PC-9 (cell line): ENCODE measurements at regions not wholly inside any gene's neighbourhood (a gene's known extent, or its start where the extent isn't known, plus 50 kb on each side); places are given as distances from the start of the nearest gene placed in this dataset.
"Not testable (repeated sequence)": the region's sequence is repeated elsewhere in the genome, so short reads cannot be mapped to it uniquely, and the experiment has no call there.

Experiments
- BruUV-seq: library from RNA; stranded (reverse); fragments of 400-500 nt; replicated peaks from 2 replicates; lab custom pipeline; 2021; lab: Mats Ljungman, UMichigan
- CTCF ChIA-PET: fragments of 300-600 bp; sonication (Branson Sonifier 250); formaldehyde crosslinking; loops from one replicate; lab custom pipeline; 2022; ENCODE audit warnings: antibody characterized with exemption; lab: Charles Lee
- POLR2A ChIA-PET: fragments of 300-600 bp; sonication (Branson Sonifier 250); formaldehyde crosslinking; loops from one replicate; lab custom pipeline; 2022; ENCODE audit warnings: antibody characterized with exemption; ENCODE audit not compliant: unreplicated experiment; lab: Charles Lee
- DNase-seq, 2 experiments: peaks; one replicate each; pipeline versions ENCODE4 v3.0.0 to v3.0.0-alpha.2; 2015 to 2022; ENCODE audit warnings: mixed read lengths in 1 of 2
- H2AFZ ChIP-seq: fragments of 200-600 bp; sonication (generic); 2 replicates; pipeline ENCODE4 v1.8.1; 2017; ENCODE audit warnings: antibody characterized with exemption
- H3F3A ChIP-seq: fragments of 200-600 bp; sonication (generic); 2 replicates; pipeline ENCODE4 v1.8.1; 2017; ENCODE audit warnings: antibody characterized with exemption, mild to moderate bottlenecking, low read depth; ENCODE audit not compliant: insufficient read depth
- H3K27ac ChIP-seq: fragments of 200-600 bp; sonication (generic); 2 replicates; pipeline ENCODE4 v1.6.1; 2016; ENCODE audit warnings: mixed run types
- H3K27me3 ChIP-seq: fragments of 200-600 bp; sonication (generic); 2 replicates; pipeline ENCODE4 v1.6.1; 2016; ENCODE audit warnings: low read depth, mixed run types; ENCODE audit not compliant: insufficient read depth
- H3K36me3 ChIP-seq: fragments of 200-600 bp; sonication (generic); 2 replicates; pipeline ENCODE4 v1.6.1; 2016; ENCODE audit warnings: low read depth, mixed run types
- H3K4me1 ChIP-seq: fragments of 200-600 bp; sonication (generic); replicated peaks from 2 replicates; pipeline ENCODE4 v1.6.1; 2016; ENCODE audit warnings: mixed run types; ENCODE audit not compliant: insufficient read depth
- H3K4me2 ChIP-seq: fragments of 200-600 bp; sonication (generic); 2 replicates; pipeline ENCODE4 v1.6.1; 2017; ENCODE audit warnings: mixed run types
- H3K4me3 ChIP-seq: fragments of 200-600 bp; sonication (generic); 2 replicates; pipeline ENCODE4 v1.6.1; 2016; ENCODE audit warnings: mixed run types
- H3K79me2 ChIP-seq: fragments of 200-600 bp; sonication (generic); 2 replicates; pipeline ENCODE4 v1.6.1; 2017; ENCODE audit warnings: low read depth, mixed run types
- H3K9me2 ChIP-seq: fragments of 200-600 bp; sonication (generic); 2 replicates; pipeline ENCODE4 v1.8.1; 2017; ENCODE audit warnings: mild to moderate bottlenecking; ENCODE audit not compliant: insufficient read depth
- H3K9me3 ChIP-seq: fragments of 200-600 bp; sonication (generic); 2 replicates; pipeline ENCODE4 v1.8.1; 2016; ENCODE audit warnings: low read depth; ENCODE audit not compliant: insufficient read depth
- H4K20me1 ChIP-seq: fragments of 200-600 bp; sonication (generic); 2 replicates; pipeline ENCODE4 v1.8.1; 2017; ENCODE audit not compliant: insufficient read depth
- CTCF ChIP-seq: fragments of 200-600 bp; sonication (generic); conservative IDR thresholded peaks from 2 replicates; pipeline ENCODE4 v1.6.1; 2017; ENCODE audit warnings: mixed run types, antibody characterized with exemption, mild to moderate bottlenecking, moderate library complexity
- EZH2 ChIP-seq: fragments of 200-600 bp; sonication (generic); IDR thresholded peaks from 2 replicates; pipeline ENCODE4 v1.8.0; 2017; ENCODE audit warnings: antibody characterized with exemption, low read depth
- intact Hi-C: fragments of 100-400 bp; cut with micrococcal nuclease; formaldehyde crosslinking; loops from one replicate; pipeline ENCODE4 v1.10.0; 2022; ENCODE audit not compliant: unreplicated experiment

DNA sequence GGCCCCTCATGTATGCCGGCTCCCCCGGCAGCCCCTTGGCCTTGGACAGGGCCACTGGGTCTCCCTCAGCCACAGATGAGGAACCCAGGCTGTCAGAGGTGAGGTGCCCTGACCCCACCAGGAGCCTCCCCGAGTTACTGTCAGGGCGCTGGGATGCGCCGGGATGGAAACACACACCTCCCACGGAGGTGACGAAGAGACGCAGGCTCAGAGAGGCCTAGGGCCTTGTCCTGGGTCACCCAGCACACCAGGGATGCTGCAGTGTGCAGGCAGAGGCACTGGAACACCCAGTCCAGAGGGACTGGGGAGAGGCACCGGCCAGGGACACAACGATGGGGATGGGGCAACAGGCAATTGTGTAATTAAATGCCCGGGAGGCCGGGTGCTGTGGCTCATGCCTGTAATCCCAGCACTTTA, 81.2 kb upstream of the PRR5 start:
- Histone ChIP-seq H4K20me1 (0 out of 2 replicates have a peak, but pooled peaks cover 3% of the 10 kb centered on the region), H2AFZ (no peak overlapping the region), H3K4me3 (no peak overlapping the region), H3K9me2 (no peaks in the 10 kb centered on the region), H3K27me3 (no peaks in the 10 kb centered on the region), H3K9me3 (no peaks in the 10 kb centered on the region; the same call in 1 of the 2 replicates), H3K36me3 (no peaks in the 10 kb centered on the region), H3K4me2 (no peak overlapping the region), H3K27ac (no peak overlapping the region), H3F3A (peaks cover 11% of the 10 kb centered on the region), H3K4me1 (no peaks in the 10 kb centered on the region), H3K79me2 (no peaks in the 10 kb centered on the region)
- POLR2A ChIA-PET = no interaction called here
- BruUV-seq = no TSS peak
- DNase-seq = no peak
- CTCF ChIA-PET = no interaction called here
- no peak for TF ChIP-seq EZH2
- intact Hi-C loops = loop anchor here (10.0 kb wide), 2 partner anchors 426 to 1346 kb away; no protein-coding TSS in a partner anchor

DNA sequence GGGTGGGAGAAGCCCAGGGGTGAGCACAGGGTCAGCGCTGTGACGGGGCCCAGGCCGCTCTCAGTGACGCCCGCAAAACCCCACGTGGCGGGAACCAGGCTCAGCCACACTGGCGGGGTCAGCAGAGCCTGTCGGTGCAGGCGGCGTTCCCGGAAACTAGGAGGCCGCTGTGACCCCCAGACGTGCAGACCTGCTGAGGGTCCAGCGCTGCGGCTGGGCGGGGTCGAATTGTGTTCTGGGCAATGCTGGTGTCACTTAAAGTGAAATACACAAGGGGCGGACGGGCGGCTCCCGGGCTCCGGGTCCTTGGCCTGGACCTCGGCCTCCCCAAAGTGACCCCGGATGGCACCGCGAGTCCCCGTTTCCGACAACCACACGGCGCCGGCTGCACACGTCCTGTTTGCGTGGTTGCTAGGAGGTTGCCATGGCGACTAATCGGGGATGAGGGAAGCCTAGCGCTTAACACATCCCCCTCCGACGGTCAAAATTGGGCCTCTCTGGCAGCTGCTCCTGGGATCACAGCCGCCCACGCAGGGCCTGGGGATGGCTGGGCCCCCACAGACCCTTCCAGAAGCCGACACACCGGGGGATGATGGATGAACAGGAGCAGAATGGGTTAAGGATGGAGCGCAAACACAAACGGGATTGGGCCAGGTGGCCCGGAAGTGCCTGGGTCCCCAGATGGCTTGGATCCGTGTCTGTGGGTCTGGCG, 81.7 kb upstream of the PRR5 start:
- DNase-seq = peak in 1 of 2 experiments; percentile 16
- no peaks in the 10 kb centered on the region; the same call in 1 of the 2 replicates for H3K9me3 ChIP-seq
- no peaks in the 10 kb centered on the region for H3K27me3 ChIP-seq
- H3K9me2 ChIP-seq = no peaks in the 10 kb centered on the region
- H3K27ac ChIP-seq = no peak overlapping the region
- CTCF ChIA-PET = no interaction called here
- TF ChIP-seq EZH2 = no peak
- TF ChIP-seq CTCF = no peak
- BruUV-seq = no TSS peak
- H4K20me1 ChIP-seq = 0 out of 2 replicates have a peak, but pooled peaks cover 3% of the 10 kb centered on the region
- no peak overlapping the region for H3K4me3 ChIP-seq
- H3K79me2 ChIP-seq = no peaks in the 10 kb centered on the region
- no peak overlapping the region for H2AFZ ChIP-seq
- H3K4me1 ChIP-seq = no peaks in the 10 kb centered on the region
- H3K4me2 ChIP-seq = no peak overlapping the region
- intact Hi-C loops = loop anchor here (10.0 kb wide), 2 partner anchors 425 to 1345 kb away; no protein-coding TSS in a partner anchor
- H3K36me3 ChIP-seq = no peaks in the 10 kb centered on the region
- peaks cover 11% of the 10 kb centered on the region for H3F3A ChIP-seq
- POLR2A ChIA-PET = no interaction called here

GRCh38 chr22:44619560-44620128, 82.4 kb upstream of the PRR5 start:
- H3K4me2 ChIP-seq, H2AFZ ChIP-seq, H3K9me3 ChIP-seq, H4K20me1 ChIP-seq, BruUV-seq, H3K9me2 ChIP-seq, POLR2A ChIA-PET, H3K27me3 ChIP-seq, H3K36me3 ChIP-seq, H3K27ac ChIP-seq, H3K4me3 ChIP-seq, DNase-seq, H3K79me2 ChIP-seq, H3K4me1 ChIP-seq, CTCF ChIA-PET: not testable (repeated sequence)
- intact Hi-C loops = loop anchor here (10.0 kb wide), 2 partner anchors 425 to 1345 kb away; no protein-coding TSS in a partner anchor
- H3F3A ChIP-seq = peaks cover 11% of the 10 kb centered on the region

- POLR2A ChIA-PET, intact Hi-C loops, H3K36me3 ChIP-seq, H3K9me2 ChIP-seq, CTCF ChIA-PET, H3K27me3 ChIP-seq, DNase-seq, H3K9me3 ChIP-seq, H3K79me2 ChIP-seq, H3K4me2 ChIP-seq, H2AFZ ChIP-seq, H3K4me1 ChIP-seq, H3K27ac ChIP-seq, BruUV-seq, H3K4me3 ChIP-seq, H4K20me1 ChIP-seq: not testable (repeated sequence)
- H3F3A ChIP-seq = peaks cover 11% of the 10 kb centered on the region
These were observed 83.1 kb upstream of the PRR5 start for GRCh38 chr22:44618910-44619309.
